NCI-H446 treated with DMSO at 0.1 percent for 48 hours (cell line): ENCODE measurements at regions not wholly inside any gene's neighbourhood (a gene's known extent, or its start where the extent isn't known, plus 50 kb on each side); places are given as distances from the start of the nearest gene placed in this dataset.
"Not testable (repeated sequence)": the region's sequence is repeated elsewhere in the genome, so short reads cannot be mapped to it uniquely, and the experiment has no call there.

ENCODE experiments used
- DNase-seq: peaks from one replicate; lab custom pipeline; 2025; lab: John Stamatoyannopoulos, UW

DNA sequence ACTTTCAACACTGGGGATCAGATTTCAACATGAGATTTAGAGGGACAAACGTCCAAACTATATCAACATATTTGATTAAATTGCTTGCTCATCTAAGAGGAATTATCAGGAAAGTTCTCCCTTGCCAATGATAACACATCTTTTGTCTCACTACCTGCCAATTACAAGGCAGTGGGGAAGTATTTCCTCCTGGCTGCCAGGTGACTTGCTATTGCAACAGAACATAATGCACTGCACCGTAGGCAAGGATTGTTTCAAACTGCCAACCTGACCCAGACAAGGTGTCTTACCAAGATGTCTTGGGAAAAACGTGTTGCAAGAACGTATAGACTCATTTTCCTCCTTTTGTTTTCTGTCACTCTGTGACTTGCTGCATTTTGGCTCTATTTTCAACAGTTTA, 711.6 kb downstream of the METTL15 start:
- no peak for DNase-seq

GRCh38 chr11:28815110-28815509, 706.9 kb downstream of the METTL15 start:
- no peak for DNase-seq

DNA sequence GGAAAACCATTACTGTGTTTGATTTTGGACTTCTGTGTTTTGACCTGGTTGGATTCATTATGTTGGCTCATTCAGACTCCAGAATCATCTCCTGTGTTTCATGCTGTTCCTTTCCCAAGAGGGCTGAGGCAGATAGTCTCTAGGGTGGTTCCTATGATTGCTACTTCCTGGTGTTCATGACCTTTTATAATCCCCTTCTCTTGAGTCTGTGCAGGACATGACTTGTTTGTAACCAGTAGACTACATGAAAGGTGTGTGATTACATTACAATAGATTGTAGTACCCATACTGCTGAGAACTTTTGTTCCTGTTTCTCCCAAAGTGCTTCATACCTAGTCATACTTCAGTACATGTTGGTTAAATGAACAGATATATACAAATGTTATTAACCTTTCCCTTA, 700.6 kb downstream of the METTL15 start:
- no peak for DNase-seq

- DNase-seq, result no peak
These were observed 691.1 kb downstream of the METTL15 start for GRCh38 chr11:28799316-28799715.

- no peak for DNase-seq
These were observed 690.1 kb downstream of the METTL15 start for GRCh38 chr11:28798286-28798685.

GRCh38 chr11:28797536-28797935, 689.3 kb downstream of the METTL15 start:
- no peak for DNase-seq

DNA sequence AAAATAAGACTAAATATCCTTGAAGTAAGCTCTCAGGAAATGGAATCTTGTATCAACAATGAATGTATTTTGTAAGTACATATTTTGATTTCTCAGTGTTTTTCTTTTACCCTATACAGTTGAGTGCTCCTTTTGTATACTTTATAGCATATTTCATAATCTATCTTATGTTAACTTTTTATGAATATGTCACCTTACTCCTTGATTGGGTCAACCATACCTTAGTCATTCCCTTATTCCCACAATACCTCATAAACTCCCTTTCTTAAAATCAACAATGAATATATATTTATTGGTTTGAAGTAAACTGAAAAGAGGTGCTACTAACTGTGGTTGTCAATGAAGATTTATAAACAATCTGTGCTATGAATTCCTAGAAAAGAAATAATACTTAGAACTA, 686.2 kb downstream of the METTL15 start:
- DNase-seq, result no peak

DNA sequence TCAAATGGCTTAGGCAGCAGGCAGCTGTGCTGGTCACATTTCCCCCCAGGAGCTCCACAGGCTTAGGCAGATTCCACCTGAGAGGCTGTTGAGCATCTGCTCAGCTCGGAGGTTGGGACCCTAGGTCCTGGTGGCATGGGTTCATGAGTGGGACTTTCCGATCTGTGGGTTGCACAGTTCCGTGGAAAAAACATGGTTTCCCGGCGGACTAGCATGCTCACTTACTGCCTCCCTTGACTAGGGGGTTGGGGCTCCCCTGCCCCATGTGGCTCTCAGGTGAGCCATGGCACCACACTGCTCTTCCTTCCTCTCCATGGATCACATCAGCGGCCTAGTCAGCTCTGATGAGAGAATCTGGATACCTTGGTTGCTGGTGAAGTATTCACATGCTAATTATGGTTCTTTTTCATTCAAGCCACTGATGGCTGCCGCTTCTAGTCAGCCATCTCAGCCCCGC, 685.1 kb downstream of the METTL15 start:
- DNase-seq, result no peak

GRCh38 chr11:28792856-28793255, 684.7 kb downstream of the METTL15 start:
- DNase-seq, result no peak

GRCh38 chr11:28787897-28788296, 679.7 kb downstream of the METTL15 start:
- DNase-seq, result not testable (repeated sequence)

DNA sequence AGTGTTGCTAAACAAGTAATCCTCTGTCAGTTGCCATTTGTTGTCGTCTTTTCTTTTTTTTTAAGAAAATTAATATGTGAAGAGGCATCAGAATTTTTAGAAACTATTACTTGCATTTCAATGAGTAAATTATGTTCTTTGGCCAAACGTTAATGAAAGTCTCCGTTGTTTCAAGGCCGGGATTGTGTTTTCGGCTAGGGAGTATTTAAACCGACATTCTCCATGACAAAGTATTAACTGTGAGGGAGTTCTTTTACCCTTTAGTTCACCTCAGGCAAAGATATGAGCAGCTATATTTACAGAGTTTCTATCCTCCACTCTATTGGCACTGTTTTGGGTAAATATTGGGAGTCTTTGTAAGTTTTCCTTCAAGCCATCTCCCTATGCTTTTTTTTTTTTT, 668.9 kb downstream of the METTL15 start:
- no peak for DNase-seq

DNA sequence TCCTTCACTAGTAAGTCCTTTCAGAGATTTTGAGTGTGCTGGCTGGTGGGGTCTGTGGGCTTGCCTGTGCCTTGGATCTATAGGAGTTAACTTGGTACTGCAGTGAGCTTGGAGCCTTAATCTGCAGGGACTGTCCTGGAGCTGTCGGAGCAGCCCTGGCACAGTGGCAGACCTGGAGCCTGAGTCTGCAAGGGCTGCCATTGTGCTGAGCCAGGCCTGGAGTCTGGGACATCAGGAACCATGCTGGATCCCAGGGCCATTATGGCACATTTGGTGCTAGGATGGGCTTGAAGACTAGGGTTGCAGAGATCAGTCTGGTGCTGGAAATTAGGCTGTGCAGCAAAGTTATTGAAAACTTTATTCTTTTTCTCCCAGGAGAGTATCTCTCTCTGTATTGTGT, 665.4 kb downstream of the METTL15 start:
- DNase-seq, result no peak

DNA sequence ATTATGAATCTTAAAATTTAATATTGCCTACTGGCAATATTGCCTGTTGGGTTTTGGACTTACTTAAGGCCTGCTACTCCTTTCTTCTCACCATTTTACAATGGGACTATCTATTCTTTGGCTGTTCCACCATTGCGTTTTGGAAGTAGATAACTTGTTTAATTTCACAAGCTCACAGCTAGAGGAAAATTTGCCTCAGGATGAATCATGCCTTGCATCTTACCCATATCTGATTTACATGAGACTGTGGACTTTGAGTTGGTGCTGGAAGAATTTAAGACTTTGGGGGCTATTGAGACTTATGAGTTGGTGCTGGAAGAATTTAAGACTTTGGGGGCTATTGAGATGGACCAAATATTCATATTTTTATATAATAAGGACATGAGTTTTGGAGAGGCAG, 662.6 kb downstream of the METTL15 start:
- DNase-seq, result no peak

DNA sequence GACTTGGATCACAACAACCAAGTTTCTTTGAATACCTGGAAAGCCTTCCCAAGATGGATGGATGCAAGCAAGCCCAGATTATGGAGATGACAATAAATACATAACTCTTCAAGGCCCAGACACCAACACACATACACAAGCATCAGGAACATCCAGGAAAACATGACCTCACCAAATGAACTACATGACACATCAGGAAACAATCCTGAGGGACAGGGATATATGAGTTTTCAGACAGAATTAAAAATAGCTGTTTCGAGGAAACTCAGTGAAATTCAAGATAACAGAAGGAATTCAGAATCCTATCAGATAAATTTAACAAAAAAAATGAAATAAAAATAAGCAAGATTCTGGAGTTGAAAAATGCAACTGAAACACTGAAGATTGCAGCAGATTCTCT, 659.4 kb downstream of the METTL15 start:
- no peak for DNase-seq

DNA sequence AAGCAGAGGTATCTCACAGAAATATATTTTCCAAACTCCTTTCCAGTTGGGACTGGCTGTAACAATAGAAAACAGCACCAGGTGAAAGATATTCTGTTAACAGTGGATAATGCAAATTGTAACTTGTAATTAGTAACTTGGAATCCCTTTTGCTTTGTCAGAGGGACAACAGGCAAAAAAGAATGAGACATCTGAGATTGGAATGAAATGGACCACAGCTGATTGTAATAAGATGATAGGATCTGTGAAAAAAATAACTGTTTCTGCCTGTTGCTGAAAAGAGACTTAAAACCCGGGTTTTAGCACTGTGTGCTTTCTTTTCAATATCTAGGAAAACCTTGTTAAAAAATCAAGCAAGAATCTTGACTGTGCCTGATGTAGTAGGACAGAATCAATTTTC, 655.7 kb downstream of the METTL15 start:
- DNase-seq, result no peak

DNA sequence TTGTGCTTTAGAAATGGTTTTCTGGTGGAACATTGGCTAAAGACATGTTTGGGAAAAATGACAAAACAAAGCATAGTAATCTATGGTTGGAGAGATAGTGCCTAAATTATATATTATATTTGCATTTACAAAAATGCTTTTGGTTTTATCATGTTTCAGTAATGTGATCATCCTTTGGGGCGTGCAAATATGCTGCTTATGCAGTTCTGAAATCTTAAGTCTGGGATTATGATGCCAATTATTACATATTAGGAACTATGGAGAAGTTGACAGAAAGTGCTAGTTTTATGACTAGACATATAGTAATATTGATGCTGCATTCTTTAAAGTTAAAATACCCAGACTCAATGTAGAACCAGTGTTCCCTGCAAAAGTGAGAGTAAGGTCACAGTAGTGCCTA, 655.0 kb downstream of the METTL15 start:
- no peak for DNase-seq

- DNase-seq, result no peak
These were observed 652.6 kb downstream of the METTL15 start for GRCh38 chr11:28760676-28761390.

DNA sequence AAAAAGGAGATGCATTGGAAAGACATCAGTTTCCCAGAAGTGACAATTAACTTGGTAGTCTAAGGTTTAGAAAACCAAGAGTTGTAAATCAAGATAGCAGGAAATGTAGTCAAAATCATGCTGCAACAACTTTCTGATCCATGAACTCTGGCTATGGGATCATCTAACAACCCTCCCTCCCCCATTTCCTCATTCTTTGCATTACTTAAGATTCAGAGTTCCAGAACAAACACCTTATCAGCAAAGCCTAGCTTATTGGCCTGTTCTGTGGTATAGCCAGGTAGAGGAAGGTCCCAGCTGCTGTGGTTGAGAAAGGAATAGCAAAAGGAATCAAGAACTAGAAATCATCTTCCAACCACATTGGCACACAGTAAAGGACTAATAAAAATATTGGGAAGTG, 651.1 kb downstream of the METTL15 start:
- DNase-seq, result no peak

DNA sequence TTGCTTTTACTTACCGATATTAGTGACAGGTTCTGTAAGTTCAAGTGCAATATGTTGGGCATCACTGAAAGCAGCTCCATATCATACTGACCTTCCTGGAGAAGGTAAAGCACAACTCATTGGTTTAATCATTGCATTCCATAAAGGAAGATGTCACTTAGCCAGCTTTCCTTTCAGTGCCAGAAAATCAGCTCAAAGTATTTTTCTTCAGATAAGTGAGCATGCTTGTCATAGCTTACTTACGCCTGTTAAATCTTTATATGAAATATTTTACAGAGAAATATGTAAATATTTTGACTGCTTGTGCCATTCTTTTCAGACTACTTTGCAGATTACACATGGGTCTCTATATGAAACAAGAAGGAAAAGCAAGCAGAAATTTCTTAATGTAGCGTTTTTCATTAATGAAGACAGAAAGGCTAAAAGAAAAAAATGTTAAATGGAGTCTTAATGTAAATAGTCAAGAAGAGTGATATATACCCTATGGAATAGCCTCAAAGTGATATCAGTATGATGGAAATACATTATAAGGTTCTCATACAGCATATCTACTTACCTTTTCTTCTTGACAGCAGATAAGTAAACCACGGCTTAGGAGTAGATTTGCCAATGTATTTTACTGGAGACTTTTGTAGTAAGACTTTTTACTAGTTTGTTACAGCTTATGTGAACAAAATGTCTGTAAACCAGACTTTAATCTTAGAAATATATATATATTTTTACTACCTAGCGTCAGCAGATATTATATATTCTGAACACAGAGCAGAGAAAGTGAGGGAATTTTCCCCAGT, 649.7 kb downstream of the METTL15 start:
- DNase-seq, result no peak

DNA sequence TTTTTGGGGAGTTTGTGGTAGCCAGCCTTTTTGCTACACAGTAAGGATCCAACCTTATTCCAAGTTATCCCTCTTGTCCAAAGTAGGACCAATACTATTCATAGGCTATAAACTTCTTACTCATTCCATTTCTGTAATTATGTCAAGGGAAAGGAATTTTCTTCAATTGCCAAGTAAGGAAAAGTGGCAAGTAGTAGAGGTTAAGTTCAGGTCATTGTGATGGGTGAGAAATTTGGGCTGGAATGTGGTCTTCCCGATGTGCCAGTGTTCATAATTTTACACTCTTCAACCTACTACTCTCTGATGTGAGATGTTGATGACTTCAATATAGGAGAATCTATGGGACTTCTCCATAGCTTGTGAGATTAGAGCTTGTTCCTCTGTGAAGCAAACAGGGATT, 648.8 kb downstream of the METTL15 start:
- DNase-seq, result no peak

DNA sequence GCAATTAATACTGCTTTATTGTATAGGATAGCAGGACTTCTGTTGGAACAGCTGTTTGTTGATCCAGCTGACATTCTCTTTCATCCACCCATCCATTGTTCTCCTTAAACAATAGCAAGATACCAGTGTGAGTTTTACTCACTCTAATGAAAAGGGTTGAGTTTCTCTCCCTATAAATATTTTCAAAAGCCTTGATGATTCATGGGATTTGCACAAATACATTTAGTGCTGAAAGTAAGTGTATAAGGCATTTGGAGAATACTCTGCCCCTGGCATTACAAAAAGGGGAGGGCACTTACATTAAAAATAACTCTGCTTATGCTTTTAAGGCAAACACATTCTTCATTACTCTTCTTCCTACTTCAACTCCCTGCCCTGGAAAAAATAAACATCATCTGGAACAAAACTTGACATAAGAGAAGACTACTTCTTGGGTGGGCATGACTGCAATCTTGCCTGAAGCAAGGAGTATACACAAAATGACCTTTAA, 634.9 kb downstream of the METTL15 start:
- DNase-seq, result no peak

DNA sequence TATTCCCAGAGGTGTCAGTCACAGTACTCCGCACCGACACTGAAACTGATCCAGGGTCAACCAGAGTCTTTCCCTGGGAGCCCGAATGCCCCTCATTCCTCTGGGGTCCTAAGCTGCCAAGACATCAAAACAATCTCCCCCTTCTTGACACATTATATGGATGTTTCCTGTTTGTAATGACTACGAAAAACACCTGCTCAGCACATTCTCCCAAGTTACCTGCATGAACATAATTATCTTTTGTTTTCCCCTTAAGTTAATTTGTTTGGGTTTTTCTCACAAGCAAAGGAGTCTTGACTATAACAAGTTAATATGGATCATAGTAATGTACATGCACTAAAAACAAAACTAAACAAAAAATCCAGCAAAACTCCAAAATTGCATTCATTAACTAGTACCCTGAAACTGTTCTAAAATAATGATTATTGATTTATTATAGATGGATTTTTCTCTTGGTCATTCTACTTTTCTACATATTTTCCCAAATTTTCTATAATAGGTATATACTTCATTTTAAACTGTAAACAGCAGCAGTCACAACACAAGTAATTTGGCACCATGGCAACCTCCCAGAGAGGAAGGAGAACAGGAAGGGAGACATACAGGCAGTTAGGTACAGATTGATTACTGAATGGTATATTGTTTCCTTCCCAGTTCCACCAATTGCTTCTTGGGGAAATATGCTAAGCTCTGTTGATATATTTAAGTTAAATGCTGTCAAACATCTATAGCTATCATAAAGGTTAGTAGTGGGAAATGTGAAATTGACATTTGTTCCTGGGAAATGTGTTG, 631.5 kb downstream of the METTL15 start:
- no peak for DNase-seq

GRCh38 chr11:28738549-28738948, 630.4 kb downstream of the METTL15 start:
- no peak for DNase-seq
